Thymus (tissue), 11 donors: ENCODE measurements at regions not wholly inside any gene's neighbourhood (a gene's known extent, or its start where the extent isn't known, plus 50 kb on each side); places are given as distances from the start of the nearest gene placed in this dataset.

Source experiments
- DNase-seq, 9 donors: peaks; one replicate each; pipeline ENCODE4 v3.0.0-alpha.2; 2013; ENCODE audit warnings: low spot score in 9 of 9, low read depth in 6 of 9, missing footprints in 1 of 9
- H3K27ac ChIP-seq, 2 donors: one replicate each; pipeline ENCODE4 v1.5.1; 2013; ENCODE audit warnings: control low read depth in 1 of 2, low read depth in 1 of 2, low read length in 1 of 2, mild to moderate bottlenecking in 1 of 2, moderate library complexity in 1 of 2
- H3K27me3 ChIP-seq, 2 donors: one replicate each; pipeline ENCODE4 v1.5.1; 2013; ENCODE audit warnings: low read length in 1 of 2; ENCODE audit not compliant: control insufficient read depth in 2 of 2, insufficient read depth in 1 of 2
- H3K36me3 ChIP-seq, 2 donors: one replicate each; pipeline ENCODE4 v1.5.1; 2013; ENCODE audit warnings: low read length in 1 of 2, mild to moderate bottlenecking in 1 of 2, moderate library complexity in 1 of 2; ENCODE audit not compliant: control insufficient read depth in 2 of 2, insufficient read depth in 2 of 2
- H3K4me1 ChIP-seq, 2 donors: one replicate each; pipeline ENCODE4 v1.5.1; 2013; ENCODE audit warnings: low read length in 2 of 2; ENCODE audit not compliant: control insufficient read depth in 2 of 2, insufficient read depth in 2 of 2
- H3K4me3 ChIP-seq, 2 donors: one replicate each; pipeline ENCODE4 v1.5.1; 2013; ENCODE audit warnings: low read length in 2 of 2, control low read depth in 1 of 2, mild to moderate bottlenecking in 1 of 2
- H3K9me3 ChIP-seq, 2 donors: one replicate each; pipeline ENCODE4 v1.5.1; 2013; ENCODE audit warnings: low read length in 1 of 2, mild to moderate bottlenecking in 1 of 2; ENCODE audit not compliant: control insufficient read depth in 2 of 2, insufficient read depth in 1 of 2
- WGBS: extraction: QIAGEN DNeasy Blood & Tissue Kit; methylation state at CpG from one replicate; pipeline ENCODE4 v1.1.7; 2013; 5-methylcytosine and 5-hydroxymethylcytosine counted together
- donor health status: healthy.

DNA sequence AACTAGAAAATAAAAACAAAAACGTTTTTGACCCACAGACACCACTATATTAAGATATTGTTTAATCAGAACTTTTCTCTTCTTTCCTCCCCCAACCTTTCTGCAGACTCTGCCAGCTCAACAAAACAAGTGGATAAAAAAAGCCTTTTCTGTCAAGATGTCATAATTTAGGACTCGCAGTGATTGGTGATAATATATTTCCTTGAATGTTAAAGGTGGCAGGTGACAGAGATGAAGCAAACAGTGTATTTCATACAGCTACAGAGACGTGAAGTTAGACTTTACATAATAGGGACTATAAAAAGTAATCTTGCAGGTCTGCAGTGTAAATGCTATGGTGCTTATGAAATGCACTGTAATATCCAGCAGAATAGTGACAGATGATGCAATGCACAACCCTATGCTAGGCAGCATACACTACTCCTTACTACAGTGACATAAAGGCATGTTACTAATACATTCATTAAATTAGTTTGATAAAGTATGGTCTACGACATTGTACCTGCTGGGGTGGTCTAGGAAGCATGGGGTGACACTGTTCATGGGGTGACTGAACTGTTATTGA is 326.7 kb upstream of the GRAMD2B start:
- Histone ChIP-seq H3K9me3 (no peaks in the 10 kb centered on the region), H3K27me3 (no peaks in the 10 kb centered on the region), H3K36me3 (no peaks in the 10 kb centered on the region), H3K27ac (no peak overlapping the region), H3K4me3 (no peak overlapping the region), H3K4me1 (no peaks in the 10 kb centered on the region)
- no peak for DNase-seq
- WGBS, result 78% methylated on average over 4 of the region's 4 CpGs

DNA sequence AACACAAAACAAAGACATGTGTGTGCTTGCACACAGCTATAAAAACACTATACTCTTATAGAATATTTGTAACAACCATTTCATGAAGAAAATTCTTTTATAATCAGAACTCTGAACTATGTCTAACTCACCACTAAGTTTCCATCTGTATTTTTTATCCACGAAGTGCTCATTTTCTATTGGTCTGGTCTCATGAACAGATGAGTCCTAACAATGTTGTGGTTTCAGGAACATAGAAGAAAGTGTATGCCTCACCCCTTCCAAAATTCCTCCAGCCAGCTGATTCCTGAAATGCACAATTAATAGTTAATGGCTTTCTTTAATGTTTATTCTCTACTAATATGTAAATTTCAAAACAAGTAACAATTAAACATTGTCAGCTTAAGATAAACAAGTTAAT is 325.3 kb upstream of the GRAMD2B start:
- no peak for DNase-seq
- H3K4me1 ChIP-seq, result no peaks in the 10 kb centered on the region
- WGBS, result 91% methylated on average over 1 of the region's 1 CpG
- no peak overlapping the region for H3K27ac ChIP-seq
- H3K4me3 ChIP-seq, result no peak overlapping the region
- H3K36me3 ChIP-seq, result no peaks in the 10 kb centered on the region
- no peaks in the 10 kb centered on the region for H3K27me3 ChIP-seq
- H3K9me3 ChIP-seq, result no peaks in the 10 kb centered on the region

DNA sequence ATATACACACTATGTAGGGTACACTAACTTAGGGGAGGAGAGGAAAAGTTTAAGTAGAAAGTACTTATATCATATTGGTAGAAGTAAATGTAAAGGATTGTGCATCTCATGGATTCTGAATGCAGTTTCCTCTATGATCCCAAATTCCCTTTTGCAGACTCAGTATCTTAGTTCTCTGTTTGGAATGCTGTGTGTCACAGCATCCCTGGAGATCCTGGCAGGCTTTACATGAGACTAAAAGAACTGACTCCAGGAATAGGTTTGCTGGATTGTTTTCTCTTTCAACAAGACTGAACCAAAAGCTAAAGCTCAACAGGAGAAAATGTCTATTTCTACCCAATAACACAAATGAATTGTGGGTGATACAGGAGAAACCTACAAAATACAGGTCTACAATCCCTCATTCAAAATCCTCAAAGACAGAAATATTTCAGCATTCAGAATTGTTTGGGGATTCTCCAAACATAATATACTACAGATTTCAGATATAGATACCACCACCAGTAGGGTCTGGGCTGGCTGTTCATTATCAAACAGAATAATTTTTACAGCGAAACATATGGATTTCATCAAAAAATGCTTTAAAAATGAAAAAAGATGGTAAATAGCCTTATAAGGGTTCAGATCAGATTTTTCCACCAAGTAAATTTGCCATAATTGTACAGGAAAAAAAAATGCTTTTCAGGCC is 324.7 kb upstream of the GRAMD2B start:
- Histone ChIP-seq H3K4me3 (no peak overlapping the region), H3K4me1 (no peaks in the 10 kb centered on the region), H3K36me3 (no peaks in the 10 kb centered on the region), H3K27ac (no peak overlapping the region), H3K9me3 (no peaks in the 10 kb centered on the region), H3K27me3 (no peaks in the 10 kb centered on the region)
- no peak for DNase-seq
- WGBS, result 90% methylated on average over 1 of the region's 1 CpG

DNA sequence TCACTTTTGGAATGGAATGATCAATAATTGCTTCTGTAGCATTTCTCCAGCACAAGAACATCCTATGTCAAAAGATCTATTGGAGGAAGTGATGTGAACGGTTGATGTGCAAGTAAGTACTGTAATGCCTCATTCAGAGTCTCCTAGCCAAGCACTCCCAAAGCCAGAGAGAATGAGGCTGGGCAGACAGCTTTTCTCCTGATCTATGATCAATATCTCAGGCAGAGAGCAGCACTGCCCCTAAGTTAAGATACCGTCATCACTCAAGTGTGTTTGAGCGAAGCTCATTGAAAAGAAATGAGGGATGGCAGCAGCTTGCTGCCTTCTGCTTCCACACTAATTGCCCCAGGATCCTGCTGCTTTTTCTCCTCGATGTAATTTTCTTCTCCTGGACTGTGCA is 324.1 kb upstream of the GRAMD2B start:
- WGBS, result 94% methylated on average over 4 of the region's 4 CpGs

GRCh38 chr5:126100767-126101166 is 322.4 kb upstream of the GRAMD2B start:
- Histone ChIP-seq H3K4me3 (no peak overlapping the region), H3K9me3 (no peaks in the 10 kb centered on the region), H3K27me3 (no peaks in the 10 kb centered on the region), H3K4me1 (no peaks in the 10 kb centered on the region), H3K36me3 (no peaks in the 10 kb centered on the region), H3K27ac (no peak overlapping the region)
- 83% methylated on average over 5 of the region's 5 CpGs for WGBS
- DNase-seq, result no peak

More for the DNA sequence above, 324.1 kb upstream of the GRAMD2B start:
- no peak for DNase-seq
- Histone ChIP-seq H3K27ac (no peak overlapping the region), H3K4me1 (no peaks in the 10 kb centered on the region), H3K27me3 (no peaks in the 10 kb centered on the region), H3K9me3 (no peaks in the 10 kb centered on the region), H3K4me3 (no peak overlapping the region), H3K36me3 (no peaks in the 10 kb centered on the region)

GRCh38 chr5:126101901-126102300 is 321.3 kb upstream of the GRAMD2B start:
- Histone ChIP-seq H3K4me1 (no peaks in the 10 kb centered on the region), H3K9me3 (no peaks in the 10 kb centered on the region), H3K4me3 (no peak overlapping the region), H3K36me3 (no peaks in the 10 kb centered on the region), H3K27me3 (no peaks in the 10 kb centered on the region), H3K27ac (no peak overlapping the region)
- no peak for DNase-seq
- WGBS, result 91% methylated on average over 4 of the region's 4 CpGs

GRCh38 chr5:126103050-126103449 is 320.2 kb upstream of the GRAMD2B start:
- no peak for DNase-seq
- Histone ChIP-seq H3K36me3 (no peaks in the 10 kb centered on the region), H3K27ac (no peak overlapping the region), H3K4me3 (no peak overlapping the region), H3K9me3 (no peaks in the 10 kb centered on the region), H3K4me1 (no peaks in the 10 kb centered on the region), H3K27me3 (no peaks in the 10 kb centered on the region)

- Histone ChIP-seq H3K27ac (no peak overlapping the region), H3K27me3 (no peaks in the 10 kb centered on the region), H3K4me1 (no peaks in the 10 kb centered on the region), H3K9me3 (no peaks in the 10 kb centered on the region), H3K4me3 (no peak overlapping the region), H3K36me3 (no peaks in the 10 kb centered on the region)
- 87% methylated on average over 1 of the region's 1 CpG for WGBS
- no peak for DNase-seq
Observed at GRCh38 chr5:126103868-126104267, 319.3 kb upstream of the GRAMD2B start.

GRCh38 chr5:126104341-126104740 is 318.9 kb upstream of the GRAMD2B start:
- H3K27ac ChIP-seq, result no peak overlapping the region
- no peak for DNase-seq
- H3K36me3 ChIP-seq, result no peaks in the 10 kb centered on the region
- H3K27me3 ChIP-seq, result no peaks in the 10 kb centered on the region
- no peaks in the 10 kb centered on the region for H3K9me3 ChIP-seq
- H3K4me1 ChIP-seq, result no peaks in the 10 kb centered on the region
- H3K4me3 ChIP-seq, result no peak overlapping the region
